ENCODE measurements at regions not wholly inside any gene's neighbourhood (a gene's known extent, or its start where the extent isn't known, plus 50 kb on each side); places are given as distances from the start of the nearest gene placed in this dataset.

DNA sequence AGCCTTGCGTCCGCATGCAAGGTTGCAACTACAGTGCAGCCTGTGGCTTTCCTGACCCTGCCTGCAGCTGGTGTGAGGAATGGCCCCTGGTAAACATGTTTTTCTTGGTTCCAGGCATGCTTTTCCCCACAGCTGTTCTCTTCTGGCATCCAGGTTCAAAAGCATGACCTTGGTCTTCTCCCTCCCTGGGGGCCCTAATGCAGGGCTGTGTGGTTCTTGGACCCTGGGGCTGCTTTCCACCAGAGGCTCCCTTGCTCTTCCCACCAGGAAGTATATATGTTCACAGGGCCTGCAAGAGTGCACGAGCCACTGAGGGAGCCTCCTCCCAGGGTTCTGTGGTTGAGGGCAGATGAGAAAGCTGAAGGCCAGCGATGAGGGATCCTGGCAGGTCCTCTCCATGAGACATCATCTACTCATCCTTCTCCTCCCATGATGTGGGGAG lies 125.9 kb downstream of the BCL2L11 start:
- TF ChIP-seq, protein P1, sequence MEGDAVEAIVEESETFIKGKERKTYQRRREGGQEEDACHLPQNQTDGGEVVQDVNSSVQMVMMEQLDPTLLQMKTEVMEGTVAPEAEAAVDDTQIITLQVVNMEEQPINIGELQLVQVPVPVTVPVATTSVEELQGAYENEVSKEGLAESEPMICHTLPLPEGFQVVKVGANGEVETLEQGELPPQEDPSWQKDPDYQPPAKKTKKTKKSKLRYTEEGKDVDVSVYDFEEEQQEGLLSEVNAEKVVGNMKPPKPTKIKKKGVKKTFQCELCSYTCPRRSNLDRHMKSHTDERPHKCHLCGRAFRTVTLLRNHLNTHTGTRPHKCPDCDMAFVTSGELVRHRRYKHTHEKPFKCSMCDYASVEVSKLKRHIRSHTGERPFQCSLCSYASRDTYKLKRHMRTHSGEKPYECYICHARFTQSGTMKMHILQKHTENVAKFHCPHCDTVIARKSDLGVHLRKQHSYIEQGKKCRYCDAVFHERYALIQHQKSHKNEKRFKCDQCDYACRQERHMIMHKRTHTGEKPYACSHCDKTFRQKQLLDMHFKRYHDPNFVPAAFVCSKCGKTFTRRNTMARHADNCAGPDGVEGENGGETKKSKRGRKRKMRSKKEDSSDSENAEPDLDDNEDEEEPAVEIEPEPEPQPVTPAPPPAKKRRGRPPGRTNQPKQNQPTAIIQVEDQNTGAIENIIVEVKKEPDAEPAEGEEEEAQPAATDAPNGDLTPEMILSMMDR (conservative IDR thresholded peaks at IDR 0.05; ENCODE audit: low read length), result no peak
- TF ChIP-seq EZH2phosphoT487 (IDR thresholded peaks at IDR 0.05; ENCODE audit: borderline replicate concordance, low read depth, low read length), result no peak
